IPS-15b (cell line): ENCODE measurements at regions not wholly inside any gene's neighbourhood (a gene's known extent, or its start where the extent isn't known, plus 50 kb on each side); places are given as distances from the start of the nearest gene placed in this dataset.

ENCODE experiments used
- H3K27me3 ChIP-seq: one replicate; pipeline ENCODE4 v1.6.1; 2013; ENCODE audit warnings: low read length; ENCODE audit not compliant: control insufficient read depth, insufficient read depth
- H3K36me3 ChIP-seq: one replicate; pipeline ENCODE4 v1.6.1; 2013; ENCODE audit warnings: low read length; ENCODE audit not compliant: control insufficient read depth, insufficient read depth
- H3K4me1 ChIP-seq: one replicate; pipeline ENCODE4 v1.6.1; 2013; ENCODE audit warnings: mild to moderate bottlenecking, low read length; ENCODE audit not compliant: control insufficient read depth, insufficient read depth
- H3K4me3 ChIP-seq: one replicate; pipeline ENCODE4 v1.5.1; 2013; ENCODE audit warnings: low read depth, low read length
- H3K9ac ChIP-seq: one replicate; pipeline ENCODE4 v1.6.1; 2013; ENCODE audit warnings: low read depth, mild to moderate bottlenecking, low read length
- H3K9me3 ChIP-seq: one replicate; pipeline ENCODE4 v1.6.1; 2013; ENCODE audit warnings: mild to moderate bottlenecking, low read length; ENCODE audit not compliant: control insufficient read depth, insufficient read depth

DNA sequence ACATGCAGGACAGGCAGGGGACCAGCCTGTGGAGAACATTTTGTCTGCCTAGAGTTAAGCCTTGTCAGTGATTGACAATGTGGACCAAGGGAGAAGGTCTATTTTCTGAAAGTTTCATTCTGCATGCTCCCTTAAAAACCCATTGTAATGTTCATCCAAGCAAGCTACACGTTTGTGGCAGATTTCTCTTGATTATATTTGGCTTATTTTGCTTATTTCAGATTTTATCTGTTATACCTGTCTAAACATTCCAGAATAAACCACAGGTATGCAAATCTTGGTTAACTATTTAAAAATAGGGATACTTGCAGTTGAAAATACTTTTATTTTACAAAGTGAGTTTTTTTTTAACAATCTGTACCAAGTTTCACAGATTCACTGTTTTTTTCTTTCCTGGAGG lies 78.2 kb upstream of the F3 start:
- peaks cover 19% of the 10 kb centered on the region for H3K4me1 ChIP-seq
- no peaks in the 10 kb centered on the region for H3K9me3 ChIP-seq

DNA sequence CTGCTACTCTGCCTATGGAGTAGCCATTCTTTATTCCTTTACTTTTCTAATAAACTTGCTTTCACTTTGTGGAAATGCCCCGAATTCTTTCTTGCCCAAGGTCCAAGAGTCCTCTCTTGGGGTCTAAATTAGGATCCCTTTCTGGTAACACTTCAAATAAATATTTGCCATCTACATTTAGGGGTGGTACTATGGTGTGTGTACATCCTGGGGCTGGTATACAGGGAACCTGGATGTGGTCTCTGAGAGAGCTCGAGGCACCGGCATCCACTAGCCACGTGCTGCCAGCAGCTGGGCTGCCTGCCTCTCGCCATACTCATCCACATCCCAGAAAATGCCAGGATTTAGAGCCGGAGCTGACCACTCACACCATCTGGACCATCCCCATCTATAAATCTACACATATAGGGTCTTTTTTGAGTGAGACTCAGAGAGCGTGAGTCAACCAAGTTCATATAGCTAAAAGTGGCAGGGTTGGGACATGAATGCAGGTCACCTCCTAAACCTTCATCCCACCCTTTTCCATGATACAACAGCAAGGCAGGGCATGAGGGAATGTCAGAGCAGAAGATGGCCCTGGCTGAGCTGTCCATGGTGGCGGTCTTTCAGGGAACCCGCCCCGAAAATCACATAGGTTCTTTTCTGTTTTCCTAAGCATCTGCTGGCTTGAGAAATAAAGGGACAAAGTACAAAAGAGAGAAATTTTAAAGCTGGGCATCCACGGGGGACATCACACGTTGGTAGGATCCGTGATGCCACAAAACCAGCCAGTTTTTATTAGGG lies 76.6 kb upstream of the F3 start:
- H3K9me3 ChIP-seq = no peaks in the 10 kb centered on the region
- H3K4me3 ChIP-seq = no peak overlapping the region
- H3K9ac ChIP-seq = no peak overlapping the region
- no peaks in the 10 kb centered on the region for H3K36me3 ChIP-seq
- H3K4me1 ChIP-seq = peaks cover 7% of the 10 kb centered on the region
- H3K27me3 ChIP-seq = no peaks in the 10 kb centered on the region

More for the DNA sequence above, 78.2 kb upstream of the F3 start:
- H3K27me3 ChIP-seq = no peaks in the 10 kb centered on the region
- no peak overlapping the region for H3K4me3 ChIP-seq
- no peaks in the 10 kb centered on the region for H3K36me3 ChIP-seq
- H3K9ac ChIP-seq = no peak overlapping the region

GRCh38 chr1:94617134-94617805 lies 75.7 kb upstream of the F3 start:
- Histone ChIP-seq H3K9ac (no peak overlapping the region), H3K4me3 (no peak overlapping the region), H3K4me1 (peaks cover 3% of the 10 kb centered on the region), H3K27me3 (no peaks in the 10 kb centered on the region), H3K9me3 (no peaks in the 10 kb centered on the region), H3K36me3 (no peaks in the 10 kb centered on the region)

- H3K9ac ChIP-seq = no peak overlapping the region
- H3K4me3 ChIP-seq = no peak overlapping the region
- H3K36me3 ChIP-seq = no peaks in the 10 kb centered on the region
- H3K27me3 ChIP-seq = no peaks in the 10 kb centered on the region
- H3K4me1 ChIP-seq = peaks cover 3% of the 10 kb centered on the region
- H3K9me3 ChIP-seq = no peaks in the 10 kb centered on the region
Observed at GRCh38 chr1:94616506-94616905, 74.9 kb upstream of the F3 start.

GRCh38 chr1:94614996-94615395 lies 73.4 kb upstream of the F3 start:
- H3K36me3 ChIP-seq = no peaks in the 10 kb centered on the region
- H3K9ac ChIP-seq = no peak overlapping the region
- H3K9me3 ChIP-seq = no peaks in the 10 kb centered on the region
- no peak overlapping the region for H3K4me3 ChIP-seq
- peaks cover 3% of the 10 kb centered on the region for H3K4me1 ChIP-seq
- no peaks in the 10 kb centered on the region for H3K27me3 ChIP-seq

GRCh38 chr1:94614168-94614815 lies 72.7 kb upstream of the F3 start:
- H3K9me3 ChIP-seq = no peaks in the 10 kb centered on the region
- no peaks in the 10 kb centered on the region for H3K27me3 ChIP-seq
- H3K9ac ChIP-seq = no peak overlapping the region
- no peak overlapping the region for H3K4me3 ChIP-seq
- peaks cover 2% of the 10 kb centered on the region for H3K4me1 ChIP-seq
- H3K36me3 ChIP-seq = no peaks in the 10 kb centered on the region

GRCh38 chr1:94612525-94613204 lies 71.1 kb upstream of the F3 start:
- Histone ChIP-seq H3K9ac (no peak overlapping the region), H3K4me1 (peaks cover 4% of the 10 kb centered on the region), H3K4me3 (no peak overlapping the region), H3K36me3 (no peaks in the 10 kb centered on the region), H3K27me3 (no peaks in the 10 kb centered on the region), H3K9me3 (no peaks in the 10 kb centered on the region)

DNA sequence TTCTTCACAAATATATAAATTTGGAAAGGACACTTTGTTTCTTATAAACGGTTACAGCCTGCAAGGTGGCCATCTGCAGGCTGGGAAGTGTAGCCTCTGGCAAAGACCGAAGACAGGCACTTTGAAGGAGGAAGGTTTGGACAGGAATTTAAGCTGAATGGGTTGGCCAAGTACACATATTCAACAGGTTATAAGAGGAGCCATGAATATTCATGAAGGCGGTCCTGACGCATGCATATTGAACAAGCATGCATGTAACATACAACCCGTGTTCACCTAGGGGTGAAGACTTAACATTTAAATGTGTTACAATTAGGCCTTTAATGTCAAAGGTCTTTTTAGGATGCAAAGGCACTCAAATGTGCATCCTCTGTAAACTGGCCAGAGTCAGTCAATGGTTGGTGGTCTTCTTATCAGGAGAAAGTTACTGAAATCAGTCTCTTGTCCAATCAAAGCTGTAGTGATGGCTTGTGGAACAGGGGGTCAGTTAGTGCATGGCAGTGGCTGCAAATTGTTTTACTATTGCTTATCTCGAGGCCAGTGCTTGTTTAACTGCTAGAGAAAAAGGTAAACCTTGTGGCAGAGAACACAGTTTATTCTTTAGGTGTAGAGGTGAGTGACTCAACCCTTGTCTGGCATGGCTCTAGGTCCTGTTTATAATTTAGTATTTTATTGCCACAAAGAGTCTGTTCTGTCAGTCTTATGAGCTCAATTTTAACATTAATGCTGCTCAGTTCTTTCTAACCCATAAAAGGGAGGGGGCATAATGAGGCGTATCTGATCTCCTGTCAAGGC lies 70.3 kb upstream of the F3 start:
- H3K4me1 ChIP-seq = peaks cover 4% of the 10 kb centered on the region
- H3K27me3 ChIP-seq = no peaks in the 10 kb centered on the region
- H3K9me3 ChIP-seq = no peaks in the 10 kb centered on the region
- H3K9ac ChIP-seq = no peak overlapping the region
- no peaks in the 10 kb centered on the region for H3K36me3 ChIP-seq
- H3K4me3 ChIP-seq = no peak overlapping the region

DNA sequence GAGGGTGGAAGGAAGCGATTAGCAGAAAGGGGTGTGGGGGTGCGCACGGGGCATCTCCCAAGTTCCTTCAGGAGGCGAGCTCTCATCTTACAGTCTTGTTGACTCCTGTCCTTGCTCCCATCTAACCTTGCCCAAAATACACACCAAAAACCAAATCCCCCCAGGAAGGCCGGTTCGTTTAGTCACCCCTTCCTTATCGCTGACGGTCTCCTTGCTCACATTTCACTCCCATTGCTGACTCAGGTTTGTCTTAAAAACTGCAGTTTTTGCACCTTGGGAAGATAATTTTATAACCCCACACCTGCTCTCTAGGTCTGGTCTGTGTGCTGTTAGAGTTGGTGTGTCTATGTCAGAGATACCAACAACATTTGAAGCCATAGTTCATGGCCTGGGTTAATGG lies 68.1 kb upstream of the F3 start:
- H3K36me3 ChIP-seq = no peaks in the 10 kb centered on the region
- no peak overlapping the region for H3K9ac ChIP-seq
- H3K4me3 ChIP-seq = no peak overlapping the region
- H3K4me1 ChIP-seq = peaks cover 4% of the 10 kb centered on the region
- no peaks in the 10 kb centered on the region for H3K27me3 ChIP-seq
- no peaks in the 10 kb centered on the region for H3K9me3 ChIP-seq

GRCh38 chr1:94608852-94609530 lies 67.4 kb upstream of the F3 start:
- no peaks in the 10 kb centered on the region for H3K36me3 ChIP-seq
- peaks cover 4% of the 10 kb centered on the region for H3K4me1 ChIP-seq
- no peak overlapping the region for H3K4me3 ChIP-seq
- no peak overlapping the region for H3K9ac ChIP-seq
- no peaks in the 10 kb centered on the region for H3K27me3 ChIP-seq
- H3K9me3 ChIP-seq = no peaks in the 10 kb centered on the region
